CD4-positive, alpha-beta T cell treated with Interleukin-6 for 4 hours (primary cell): ENCODE measurements at regions not wholly inside any gene's neighbourhood (a gene's known extent, or its start where the extent isn't known, plus 50 kb on each side); places are given as distances from the start of the nearest gene placed in this dataset.

Experiments
- DNase-seq: peaks from one replicate; pipeline ENCODE4 v3.0.0-alpha.2; 2020; ENCODE audit warnings: mixed read lengths

- no peak for DNase-seq
Measured at GRCh38 chr12:115043079-115043478, 359.1 kb upstream of the TBX3 start.

GRCh38 chr12:115042341-115042740, 358.4 kb upstream of the TBX3 start:
- DNase-seq = no peak

- no peak for DNase-seq
Measured at GRCh38 chr12:115037830-115038229, 353.9 kb upstream of the TBX3 start.

- no peak for DNase-seq
Measured at GRCh38 chr12:115035535-115036107, 351.6 kb upstream of the TBX3 start.

- no peak for DNase-seq
Measured at GRCh38 chr12:115032521-115032920, 348.5 kb upstream of the TBX3 start.

- DNase-seq = no peak
Measured at GRCh38 chr12:115030017-115030416, 346.0 kb upstream of the TBX3 start.

GRCh38 chr12:115024531-115024930, 340.6 kb upstream of the TBX3 start:
- DNase-seq = no peak

GRCh38 chr12:115023279-115024265, 339.6 kb upstream of the TBX3 start:
- DNase-seq = no peak

GRCh38 chr12:115020091-115020490, 336.1 kb upstream of the TBX3 start:
- no peak for DNase-seq

GRCh38 chr12:115017346-115017745, 333.4 kb upstream of the TBX3 start:
- no peak for DNase-seq

GRCh38 chr12:115013236-115013981, 329.4 kb upstream of the TBX3 start:
- DNase-seq = no peak

- no peak for DNase-seq
Measured at GRCh38 chr12:115012861-115013235, 328.9 kb upstream of the TBX3 start.

GRCh38 chr12:115011703-115012102, 327.7 kb upstream of the TBX3 start:
- no peak for DNase-seq

- DNase-seq = no peak
Measured at GRCh38 chr12:115010324-115010995, 326.5 kb upstream of the TBX3 start.

- DNase-seq = no peak
Measured at GRCh38 chr12:115008929-115009328, 325.0 kb upstream of the TBX3 start.

GRCh38 chr12:115004470-115005146, 320.6 kb upstream of the TBX3 start:
- no peak for DNase-seq

- no peak for DNase-seq
Measured at GRCh38 chr12:115002434-115002833, 318.5 kb upstream of the TBX3 start.

- no peak for DNase-seq
Measured at GRCh38 chr12:115001571-115002180, 317.7 kb upstream of the TBX3 start.

- no peak for DNase-seq
Measured at GRCh38 chr12:115000038-115000437, 316.1 kb upstream of the TBX3 start.

GRCh38 chr12:114998750-114999128, 314.8 kb upstream of the TBX3 start:
- DNase-seq = no peak

- no peak for DNase-seq
Measured at GRCh38 chr12:114998118-114998749, 314.3 kb upstream of the TBX3 start.

- DNase-seq = no peak
Measured at GRCh38 chr12:114996382-114996781, 312.4 kb upstream of the TBX3 start.
